ENCODE measurements at regions not wholly inside any gene's neighbourhood (a gene's known extent, or its start where the extent isn't known, plus 50 kb on each side); places are given as distances from the start of the nearest gene placed in this dataset.

GRCh38 chr2:81238462-81238861 is 933.9 kb upstream of the LRRTM1 start:
- ATAC-seq (no peak), FAIRE-seq (no peak), DNase-seq (ENCODE audit: low read depth, low spot score) (no peak)
- ChIA-PET CTCF (no interaction called here), RAD21 (ENCODE audit: unreplicated experiment) (no interaction called here), SMC1A (ENCODE audit: uncharacterized antibody, unreplicated experiment) (no interaction called here), POLR2A (interaction anchor here (0.6 kb wide), 1 partner anchor 145 kb away, joined by 3 read pairs; no protein-coding TSS in a partner anchor)
- H3K4me3 ChIP-seq: no peak overlapping the region
- H3K9me3 ChIP-seq (replicated peaks; ENCODE audit: control insufficient read depth, insufficient read depth, low read length): no peaks in the 10 kb centered on the region
- no peak overlapping the region for H2AFZ ChIP-seq (ENCODE audit: control insufficient read depth, low read depth, low read length)
- H3K27me3 ChIP-seq (replicated peaks in 1 of 2; ENCODE audit: control insufficient read depth in 2 of 2, insufficient read depth in 2 of 2, low read length in 1 of 2): no peaks in the 10 kb centered on the region
- H3K9ac ChIP-seq (ENCODE audit: control insufficient read depth, insufficient read depth, low read length): no peak overlapping the region
- no peak overlapping the region for H3K27ac ChIP-seq (ENCODE audit: control insufficient read depth, insufficient read depth)
- H4K20me1 ChIP-seq (ENCODE audit: control insufficient read depth, insufficient read depth): no peaks in the 10 kb centered on the region
- in situ Hi-C loops (cut with MboI): no loop called here
- H3K4me1 ChIP-seq (ENCODE audit: control insufficient read depth, insufficient read depth, low read length): no peaks in the 10 kb centered on the region
- no peaks in the 10 kb centered on the region for H3K79me2 ChIP-seq (ENCODE audit: control insufficient read depth, insufficient read depth, low read length)
- intact Hi-C loops (cut with micrococcal nuclease; ENCODE audit: unreplicated experiment): no loop called here
- BruUV-seq (replicated peaks): no TSS peak
- no peak overlapping the region for H3K4me2 ChIP-seq (ENCODE audit: control insufficient read depth, insufficient read depth)
- no peaks in the 10 kb centered on the region for H3K36me3 ChIP-seq (ENCODE audit: control insufficient read depth in 2 of 2, insufficient read depth in 2 of 2, low read length in 1 of 2)
- WGBS (ENCODE audit: insufficient coverage, insufficient replicate concordance, low lambda C conversion rate, missing lambda C conversion rate): 0% methylated on average over 2 of the region's 2 CpGs
- TF ChIP-seq CTCF (IDR thresholded peaks at IDR 0.05 in 2 of 3, conservative IDR thresholded peaks at IDR 0.05 in 1 of 3; ENCODE audit: control insufficient read depth in 2 of 3, extremely low read depth in 1 of 3, insufficient read depth in 1 of 3, low read depth in 3 of 3, low read length in 3 of 3) (no peak), RCOR1 (conservative IDR thresholded peaks at IDR 0.05; ENCODE audit: low read depth, low read length) (no peak), YY1 (IDR thresholded peaks at IDR 0.05; ENCODE audit: low read depth, low read length) (no peak), ZNF24 (IDR thresholded peaks at IDR 0.05) (no peak), KDM1A (IDR thresholded peaks at IDR 0.05; ENCODE audit: borderline replicate concordance) (no peak), BCLAF1 (IDR thresholded peaks at IDR 0.05) (no peak), CBX5 (IDR thresholded peaks at IDR 0.05; ENCODE audit: low read depth) (no peak), SKIL (IDR thresholded peaks at IDR 0.05; ENCODE audit: low read depth, poor library complexity, severe bottlenecking) (no peak), EP300 (IDR thresholded peaks at IDR 0.05; ENCODE audit: borderline replicate concordance in 1 of 2, control insufficient read depth in 1 of 2, low read depth in 2 of 2, low read length in 2 of 2) (no peak), SMC3 (IDR thresholded peaks at IDR 0.05; ENCODE audit: borderline replicate concordance, low read length) (no peak), SREBF1 (IDR thresholded peaks at IDR 0.05; ENCODE audit: low read length) (no peak), KLF5 (IDR thresholded peaks at IDR 0.05; ENCODE audit: partially characterized antibody) (no peak), GABPA (IDR thresholded peaks at IDR 0.05; ENCODE audit: low read depth) (no peak), TARDBP (IDR thresholded peaks at IDR 0.05; ENCODE audit: borderline replicate concordance) (no peak), USF1 (IDR thresholded peaks at IDR 0.05; ENCODE audit: borderline replicate concordance, extremely low read length, insufficient read depth, low read depth, low read length) (no peak)
